ENCODE measurements at regions not wholly inside any gene's neighbourhood (a gene's known extent, or its start where the extent isn't known, plus 50 kb on each side); places are given as distances from the start of the nearest gene placed in this dataset.

DNA sequence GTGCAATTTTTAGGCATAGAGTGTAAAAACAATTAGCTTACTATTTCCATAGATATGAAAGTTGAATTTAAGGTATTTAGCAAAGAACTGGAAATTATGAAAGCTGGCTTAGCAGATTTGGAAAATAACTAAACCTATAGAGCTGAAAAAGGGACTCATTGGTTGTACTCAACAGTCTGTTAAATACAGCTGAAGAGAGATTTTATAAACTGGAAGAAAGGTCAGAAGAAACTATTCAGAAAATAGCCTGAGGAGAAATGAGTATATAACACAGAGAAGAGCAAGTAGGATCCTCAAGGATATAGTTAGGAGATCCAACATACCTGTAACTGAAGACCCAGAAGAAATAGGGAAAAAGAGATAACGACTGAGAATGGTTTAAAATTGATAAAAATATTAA is 97.6 kb upstream of the SLIT3 start (continued):
- TF ChIP-seq, protein P1, sequence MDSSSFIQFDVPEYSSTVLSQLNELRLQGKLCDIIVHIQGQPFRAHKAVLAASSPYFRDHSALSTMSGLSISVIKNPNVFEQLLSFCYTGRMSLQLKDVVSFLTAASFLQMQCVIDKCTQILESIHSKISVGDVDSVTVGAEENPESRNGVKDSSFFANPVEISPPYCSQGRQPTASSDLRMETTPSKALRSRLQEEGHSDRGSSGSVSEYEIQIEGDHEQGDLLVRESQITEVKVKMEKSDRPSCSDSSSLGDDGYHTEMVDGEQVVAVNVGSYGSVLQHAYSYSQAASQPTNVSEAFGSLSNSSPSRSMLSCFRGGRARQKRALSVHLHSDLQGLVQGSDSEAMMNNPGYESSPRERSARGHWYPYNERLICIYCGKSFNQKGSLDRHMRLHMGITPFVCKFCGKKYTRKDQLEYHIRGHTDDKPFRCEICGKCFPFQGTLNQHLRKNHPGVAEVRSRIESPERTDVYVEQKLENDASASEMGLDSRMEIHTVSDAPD (CRISPR knock-in tag; IDR thresholded peaks at IDR 0.05), result no peak
- TF ChIP-seq ETV6 (IDR thresholded peaks at IDR 0.05; ENCODE audit: borderline replicate concordance in 1 of 2, low read depth in 2 of 2, low read length in 1 of 2) (no peak), ETV6 (CRISPR knock-in tag; IDR thresholded peaks at IDR 0.05; ENCODE audit: borderline replicate concordance) (no peak)

DNA sequence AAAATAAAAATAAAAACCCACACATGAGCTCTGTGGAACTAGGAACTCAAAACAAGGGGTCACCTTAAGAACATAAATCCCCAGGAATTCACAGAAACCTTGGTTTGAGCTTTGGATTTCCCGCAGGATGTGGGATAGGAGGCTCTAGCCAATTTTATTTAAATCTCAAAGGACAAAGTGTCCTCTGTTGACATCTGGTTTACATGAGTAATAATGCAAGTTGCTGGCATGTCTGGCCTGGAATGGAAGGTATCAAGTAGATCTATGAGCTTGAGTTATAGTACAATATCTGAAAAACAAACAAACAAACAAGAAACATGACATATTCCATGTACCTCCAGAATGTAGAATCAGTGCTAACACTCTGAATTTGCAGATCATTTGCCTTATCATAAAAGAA is 94.2 kb upstream of the SLIT3 start:
- Histone ChIP-seq H3K9ac (ENCODE audit: insufficient read depth in 1 of 2, low read depth in 2 of 2, low read length in 2 of 2) (no peak overlapping the region), H3K4me2 (ENCODE audit: insufficient read depth, low read length) (no peak overlapping the region), H3K9me1 (ENCODE audit: control insufficient read depth, insufficient read depth, low read length) (no peaks in the 10 kb centered on the region), H3K79me2 (ENCODE audit: control insufficient read depth, insufficient read depth, low read length) (no peaks in the 10 kb centered on the region), H4K20me1 (replicated peaks; ENCODE audit: control insufficient read depth, insufficient read depth, low read length) (no peaks in the 10 kb centered on the region), H3K27me3 (ENCODE audit: control insufficient read depth in 2 of 2, insufficient read depth in 2 of 2, low read length in 2 of 2) (no peaks in the 10 kb centered on the region), H2AFZ (ENCODE audit: low read depth, low read length) (no peak overlapping the region), H3K27ac (ENCODE audit: extremely low read depth, low read depth, low read length) (no peak overlapping the region), H3K4me3 (no peak overlapping the region), H3K9me3 (replicated peaks; ENCODE audit: control insufficient read depth, insufficient read depth, low read depth, low read length) (no peaks in the 10 kb centered on the region), H3K4me1 (replicated peaks in 1 of 2; ENCODE audit: control insufficient read depth in 2 of 2, insufficient read depth in 2 of 2, low read length in 2 of 2) (no peaks in the 10 kb centered on the region), H3K36me3 (ENCODE audit: control insufficient read depth, insufficient read depth, low read length) (no peaks in the 10 kb centered on the region)
- ChIA-PET POLR2A (interaction anchor here (0.7 kb wide), 1 partner anchor 198 kb away, joined by 3 read pairs; no protein-coding TSS in a partner anchor), CTCF (ENCODE audit: low intra/inter-chr PET ratio) (no interaction called here)
- intact Hi-C loops (cut with micrococcal nuclease), result no loop called here
- TF ChIP-seq MED1 (CRISPR knock-in tag; IDR thresholded peaks at IDR 0.05; ENCODE audit: borderline replicate concordance) (no peak), SMAD1 (IDR thresholded peaks at IDR 0.05; ENCODE audit: low read depth, low read length, partially characterized antibody) (no peak), ZNF76 (CRISPR knock-in tag; IDR thresholded peaks at IDR 0.05; ENCODE audit: borderline replicate concordance) (no peak), TAF1 (IDR thresholded peaks at IDR 0.05; ENCODE audit: control insufficient read depth, extremely low read depth, insufficient read depth, low read length, severe bottlenecking) (no peak), ZNF584 (CRISPR knock-in tag; IDR thresholded peaks at IDR 0.05; ENCODE audit: low read depth) (no peak), NFIC (IDR thresholded peaks at IDR 0.05) (no peak), SRSF9 (IDR thresholded peaks at IDR 0.05; ENCODE audit: borderline replicate concordance, low read depth, low read length) (no peak), CBX2 (IDR thresholded peaks at IDR 0.05; ENCODE audit: insufficient read depth, low read length, poor library complexity, severe bottlenecking) (no peak), MTA3 (IDR thresholded peaks at IDR 0.05; ENCODE audit: borderline replicate concordance) (no peak), ZBTB7A (IDR thresholded peaks at IDR 0.05; ENCODE audit: borderline replicate concordance, control insufficient read depth, low read depth, low read length) (no peak), PHB2 (IDR thresholded peaks at IDR 0.05; ENCODE audit: low read depth) (no peak), ASH1L (IDR thresholded peaks at IDR 0.05; ENCODE audit: borderline replicate concordance, low read depth, partially characterized antibody) (no peak), ZC3H8 (IDR thresholded peaks at IDR 0.05) (no peak), HMGN3 (IDR thresholded peaks at IDR 0.05; ENCODE audit: borderline replicate concordance, extremely low read depth, insufficient read length, low read depth, low read length) (no peak), SNRNP70 (optimal IDR thresholded peaks at IDR 0.05; ENCODE audit: low read depth, low read length) (no peak), CREBBP (IDR thresholded peaks at IDR 0.05; ENCODE audit: low read depth, low read length) (no peak), POLR2AphosphoS5 (IDR thresholded peaks at IDR 0.05; ENCODE audit: control insufficient read depth, insufficient read depth, low read depth, low read length) (no peak)
- TF ChIP-seq, protein P2, sequence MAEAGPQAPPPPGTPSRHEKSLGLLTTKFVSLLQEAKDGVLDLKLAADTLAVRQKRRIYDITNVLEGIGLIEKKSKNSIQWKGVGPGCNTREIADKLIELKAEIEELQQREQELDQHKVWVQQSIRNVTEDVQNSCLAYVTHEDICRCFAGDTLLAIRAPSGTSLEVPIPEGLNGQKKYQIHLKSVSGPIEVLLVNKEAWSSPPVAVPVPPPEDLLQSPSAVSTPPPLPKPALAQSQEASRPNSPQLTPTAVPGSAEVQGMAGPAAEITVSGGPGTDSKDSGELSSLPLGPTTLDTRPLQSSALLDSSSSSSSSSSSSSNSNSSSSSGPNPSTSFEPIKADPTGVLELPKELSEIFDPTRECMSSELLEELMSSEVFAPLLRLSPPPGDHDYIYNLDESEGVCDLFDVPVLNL (CRISPR knock-in tag; IDR thresholded peaks at IDR 0.05; ENCODE audit: low read depth), result no peak
- WGBS (ENCODE audit: insufficient coverage, low coverage, missing lambda C conversion rate), result 0% methylated on average over 1 of the region's 1 CpG
- in situ Hi-C loops (cut with MboI), result no loop called here
- FAIRE-seq, result no peak
- BruUV-seq (replicated peaks), result no TSS peak
- DNase-seq (ENCODE audit: extremely low read depth in 1 of 4, low spot score in 3 of 4), result no peak
- ATAC-seq, result no peak

Data from K562 (cell line).